ENCODE measurements at regions not wholly inside any gene's neighbourhood (a gene's known extent, or its start where the extent isn't known, plus 50 kb on each side); places are given as distances from the start of the nearest gene placed in this dataset.

GRCh38 chr10:2874963-2875362 lies 192.4 kb upstream of the PFKP start:
- in situ Hi-C loops (cut with MboI; ENCODE audit: low sequenced_read_pairs) (no loop called here), dilution Hi-C loops (cut with HindIII; ENCODE audit: low sequenced_read_pairs, unreplicated experiment) (no loop called here), intact Hi-C loops (cut with micrococcal nuclease) (no loop called here)
- Histone ChIP-seq H2BK20ac (ENCODE audit: low read depth, low read length) (no peak overlapping the region), H3K9me1 (ENCODE audit: insufficient read depth, low read length) (no peaks in the 10 kb centered on the region), H3K36me3 (ENCODE audit: control insufficient read depth, insufficient read depth, low read length) (no peaks in the 10 kb centered on the region), H4K5ac (ENCODE audit: low read depth, low read length) (no peak overlapping the region), H3K4me2 (ENCODE audit: low read depth, low read length) (no peak overlapping the region), H3K9ac (ENCODE audit: low read depth, low read length) (no peak overlapping the region), H3K18ac (ENCODE audit: low read depth, low read length) (no peak overlapping the region), H3K4me1 (ENCODE audit: control insufficient read depth, insufficient read depth, low read length) (no peaks in the 10 kb centered on the region), H3K27ac (ENCODE audit: insufficient read depth, low read length) (no peak overlapping the region), H3K4me3 (ENCODE audit: insufficient read depth, low read depth, low read length) (no peak overlapping the region), H3K9me3 (ENCODE audit: control insufficient read depth, insufficient read depth, low read length) (no peaks in the 10 kb centered on the region; the same call in 1 of the 2 replicates), H3K23ac (ENCODE audit: low read depth, low read length) (no peak overlapping the region), H2BK15ac (ENCODE audit: low read depth, low read length) (no peak overlapping the region), H3K14ac (replicated peaks; ENCODE audit: low read depth, low read length) (no peak overlapping the region), H2BK120ac (ENCODE audit: low read depth, low read length) (no peak overlapping the region), H3K56ac (ENCODE audit: extremely low read depth, insufficient read depth, low read length) (no peak overlapping the region), H3K27me3 (ENCODE audit: control insufficient read depth, insufficient read depth, low read length) (no peaks in the 10 kb centered on the region), H2AK9ac (replicated peaks; ENCODE audit: low read depth, low read length, poor library complexity) (no peak overlapping the region), H3K4ac (ENCODE audit: low read depth, low read length) (no peak overlapping the region), H3K79me1 (ENCODE audit: low read depth in 1 of 2, low read length in 2 of 2) (no peaks in the 10 kb centered on the region), H4K91ac (ENCODE audit: insufficient read depth, low read depth, low read length) (no peak overlapping the region), H2BK5ac (ENCODE audit: low read depth, low read length, poor library complexity, severe bottlenecking) (no peak overlapping the region), H4K8ac (ENCODE audit: low read depth in 2 of 2, low read length in 2 of 2) (no peak overlapping the region), H2AFZ (replicated peaks; ENCODE audit: low read length, poor library complexity) (no peak overlapping the region), H2AK5ac (ENCODE audit: low read depth, low read length) (no peak overlapping the region), H4K20me1 (ENCODE audit: insufficient read depth, low read length) (no peaks in the 10 kb centered on the region)
- ChIA-PET POLR2A (ENCODE audit: unreplicated experiment) (no interaction called here), CTCF (no interaction called here)
- no TSS peak for BruUV-seq (replicated peaks)
- 90% methylated on average over 2 of the region's 6 CpGs; no CpG with 5 or more reads in 1 of the 2 experiments for WGBS, 2 experiments (ENCODE audit: extremely low coverage in 2 of 2, insufficient read length in 1 of 2)
- ATAC-seq (ENCODE audit: low read depth) (no peak), DNase-seq (no peak)
- no peak for TF ChIP-seq ELK1 (IDR thresholded peaks at IDR 0.05; ENCODE audit: borderline replicate concordance, low read depth, low read length)
- no peak for TF ChIP-seq SMC3 (IDR thresholded peaks at IDR 0.05; ENCODE audit: low read depth, low read length)
- TF ChIP-seq BHLHE40 (IDR thresholded peaks at IDR 0.05; ENCODE audit: low read depth, low read length) = no peak
- TF ChIP-seq, protein P1, sequence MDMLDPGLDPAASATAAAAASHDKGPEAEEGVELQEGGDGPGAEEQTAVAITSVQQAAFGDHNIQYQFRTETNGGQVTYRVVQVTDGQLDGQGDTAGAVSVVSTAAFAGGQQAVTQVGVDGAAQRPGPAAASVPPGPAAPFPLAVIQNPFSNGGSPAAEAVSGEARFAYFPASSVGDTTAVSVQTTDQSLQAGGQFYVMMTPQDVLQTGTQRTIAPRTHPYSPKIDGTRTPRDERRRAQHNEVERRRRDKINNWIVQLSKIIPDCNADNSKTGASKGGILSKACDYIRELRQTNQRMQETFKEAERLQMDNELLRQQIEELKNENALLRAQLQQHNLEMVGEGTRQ (IDR thresholded peaks at IDR 0.05; ENCODE audit: low read depth, low read length) = no peak
- no peak for TF ChIP-seq RAD21 (IDR thresholded peaks at IDR 0.05; ENCODE audit: low read length)
- no peak for TF ChIP-seq FOS (IDR thresholded peaks at IDR 0.05; ENCODE audit: low read depth, low read length)
- TF ChIP-seq CHD1 (IDR thresholded peaks at IDR 0.05; ENCODE audit: low read depth, low read length) = no peak
- no peak for TF ChIP-seq NFE2L2 (IDR thresholded peaks at IDR 0.05; ENCODE audit: low read depth, low read length)
- TF ChIP-seq RCOR1 (IDR thresholded peaks at IDR 0.05; ENCODE audit: insufficient replicate concordance, low read length) = no peak
